CD4-positive, alpha-beta T cell treated with Interleukin-6 for 4 hours (primary cell): ENCODE measurements at regions not wholly inside any gene's neighbourhood (a gene's known extent, or its start where the extent isn't known, plus 50 kb on each side); places are given as distances from the start of the nearest gene placed in this dataset.
"Not testable (repeated sequence)": the region's sequence is repeated elsewhere in the genome, so short reads cannot be mapped to it uniquely, and the experiment has no call there.

Experiments used
- DNase-seq: peaks from one replicate; pipeline ENCODE4 v3.0.0-alpha.2; 2020; ENCODE audit warnings: mixed read lengths

GRCh38 chr20:48141660-48142515 is 356.6 kb upstream of the SULF2 start:
- no peak for DNase-seq

GRCh38 chr20:48139262-48140041 is 354.2 kb upstream of the SULF2 start:
- DNase-seq = no peak

- no peak for DNase-seq
Measured at GRCh38 chr20:48132834-48133233, 347.6 kb upstream of the SULF2 start.

GRCh38 chr20:48131581-48131980 is 346.3 kb upstream of the SULF2 start:
- no peak for DNase-seq

GRCh38 chr20:48129345-48129942 is 344.2 kb upstream of the SULF2 start:
- DNase-seq = no peak

- DNase-seq = no peak
Measured at GRCh38 chr20:48128436-48128835, 343.2 kb upstream of the SULF2 start.

GRCh38 chr20:48127964-48128363 is 342.7 kb upstream of the SULF2 start:
- DNase-seq = not testable (repeated sequence)

- not testable (repeated sequence) for DNase-seq
Measured at GRCh38 chr20:48127133-48127532, 341.9 kb upstream of the SULF2 start.

GRCh38 chr20:48126227-48126740 is 341.0 kb upstream of the SULF2 start:
- no peak for DNase-seq

GRCh38 chr20:48124960-48125359 is 339.7 kb upstream of the SULF2 start:
- no peak for DNase-seq

GRCh38 chr20:48124181-48124782 is 339.0 kb upstream of the SULF2 start:
- DNase-seq = no peak

GRCh38 chr20:48120120-48120519 is 334.8 kb upstream of the SULF2 start:
- DNase-seq = no peak

- DNase-seq = not testable (repeated sequence)
Measured at GRCh38 chr20:48119389-48119788, 334.1 kb upstream of the SULF2 start.

GRCh38 chr20:48115502-48115901 is 330.2 kb upstream of the SULF2 start:
- DNase-seq = no peak

GRCh38 chr20:48107560-48107959 is 322.3 kb upstream of the SULF2 start:
- DNase-seq = no peak

- no peak for DNase-seq
Measured at GRCh38 chr20:48106428-48106827, 321.1 kb upstream of the SULF2 start.

- no peak for DNase-seq
Measured at GRCh38 chr20:48105526-48105925, 320.2 kb upstream of the SULF2 start.

- no peak for DNase-seq
Measured at GRCh38 chr20:48102931-48103660, 317.8 kb upstream of the SULF2 start.

GRCh38 chr20:48102076-48102787 is 317.0 kb upstream of the SULF2 start:
- DNase-seq = no peak

- DNase-seq = no peak
Measured at GRCh38 chr20:48100483-48100882, 315.2 kb upstream of the SULF2 start.

- no peak for DNase-seq
Measured at GRCh38 chr20:48098866-48099265, 313.6 kb upstream of the SULF2 start.

- DNase-seq = no peak
Measured at GRCh38 chr20:48098099-48098498, 312.8 kb upstream of the SULF2 start.
